Esophagus squamous epithelium (tissue), 4 donors: ENCODE measurements at regions not wholly inside any gene's neighbourhood (a gene's known extent, or its start where the extent isn't known, plus 50 kb on each side); places are given as distances from the start of the nearest gene placed in this dataset.
"Not testable (repeated sequence)": the region's sequence is repeated elsewhere in the genome, so short reads cannot be mapped to it uniquely, and the experiment has no call there.

ENCODE experiments used
- CTCF ChIP-seq, 6 experiments: fragments of 450-650 bp in 4 of 6; fragments of 200-600 bp in 2 of 6; sonication (generic) in 2 of 6; IDR thresholded peaks; one replicate each; pipeline ENCODE4 v1.5.1; 2016 to 2019; ENCODE audit warnings: antibody characterized with exemption in 6 of 6, mild to moderate bottlenecking in 4 of 6, moderate library complexity in 4 of 6
- POLR2A ChIP-seq, 4 donors: fragments of 450-650 bp; IDR thresholded peaks; one replicate each; pipeline ENCODE4 v1.6.1; 2017; ENCODE audit warnings: antibody characterized with exemption in 4 of 4, mild to moderate bottlenecking in 4 of 4, moderate library complexity in 3 of 4

- not testable (repeated sequence) for TF ChIP-seq CTCF, POLR2A (IDR thresholded peaks at IDR 0.05)
Measured at GRCh38 chr15:69774258-69774657, 321.6 kb downstream of the RPLP1 start.
